ENCODE measurements at regions not wholly inside any gene's neighbourhood (a gene's known extent, or its start where the extent isn't known, plus 50 kb on each side); places are given as distances from the start of the nearest gene placed in this dataset.
"Not testable (repeated sequence)": the region's sequence is repeated elsewhere in the genome, so short reads cannot be mapped to it uniquely, and the experiment has no call there.

DNA sequence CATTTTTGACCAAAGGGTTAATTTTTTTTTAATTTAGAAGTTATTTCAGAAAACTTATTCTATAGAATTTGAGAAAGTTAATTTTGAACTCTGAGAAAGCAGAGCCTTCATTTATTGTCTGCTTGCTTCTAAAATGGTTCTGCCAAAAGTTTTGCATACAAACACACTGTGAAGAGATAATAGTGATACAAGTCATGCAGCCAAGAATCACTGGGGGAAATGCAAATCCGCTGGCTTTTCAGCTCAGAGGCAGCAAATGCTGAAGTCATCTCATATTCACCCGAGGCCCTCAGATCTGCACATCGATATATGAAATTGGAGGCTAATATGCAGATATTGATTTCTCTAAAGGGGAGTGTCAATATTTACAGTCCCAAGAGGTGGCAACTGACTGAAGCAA is 186.2 kb downstream of the KIT start:
- DNase-seq = no peak

- no peak for DNase-seq
Observed at GRCh38 chr4:54843106-54843505, 185.3 kb downstream of the KIT start.

- no peak for DNase-seq
Observed at GRCh38 chr4:54842656-54843055, 184.9 kb downstream of the KIT start.

DNA sequence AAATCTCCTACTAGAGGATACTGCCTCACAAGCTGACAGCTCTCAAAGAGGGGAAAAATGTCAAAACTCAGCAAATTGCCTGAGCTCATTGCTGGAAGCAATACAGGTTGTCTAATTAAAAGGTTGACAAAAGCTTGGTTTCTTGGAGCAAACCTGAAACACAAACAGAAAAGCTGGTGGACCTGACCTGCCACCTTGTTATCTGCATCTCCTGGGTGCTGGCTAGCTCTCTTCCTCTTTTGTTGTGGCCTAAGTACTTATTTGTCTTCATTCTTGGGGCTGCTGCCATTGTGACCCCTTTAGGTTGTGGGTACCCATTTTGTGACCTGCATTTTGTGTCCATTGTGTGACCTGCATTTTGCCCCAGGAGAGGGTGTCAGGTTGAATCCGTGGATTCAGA is 184.5 kb downstream of the KIT start:
- no peak for DNase-seq

DNA sequence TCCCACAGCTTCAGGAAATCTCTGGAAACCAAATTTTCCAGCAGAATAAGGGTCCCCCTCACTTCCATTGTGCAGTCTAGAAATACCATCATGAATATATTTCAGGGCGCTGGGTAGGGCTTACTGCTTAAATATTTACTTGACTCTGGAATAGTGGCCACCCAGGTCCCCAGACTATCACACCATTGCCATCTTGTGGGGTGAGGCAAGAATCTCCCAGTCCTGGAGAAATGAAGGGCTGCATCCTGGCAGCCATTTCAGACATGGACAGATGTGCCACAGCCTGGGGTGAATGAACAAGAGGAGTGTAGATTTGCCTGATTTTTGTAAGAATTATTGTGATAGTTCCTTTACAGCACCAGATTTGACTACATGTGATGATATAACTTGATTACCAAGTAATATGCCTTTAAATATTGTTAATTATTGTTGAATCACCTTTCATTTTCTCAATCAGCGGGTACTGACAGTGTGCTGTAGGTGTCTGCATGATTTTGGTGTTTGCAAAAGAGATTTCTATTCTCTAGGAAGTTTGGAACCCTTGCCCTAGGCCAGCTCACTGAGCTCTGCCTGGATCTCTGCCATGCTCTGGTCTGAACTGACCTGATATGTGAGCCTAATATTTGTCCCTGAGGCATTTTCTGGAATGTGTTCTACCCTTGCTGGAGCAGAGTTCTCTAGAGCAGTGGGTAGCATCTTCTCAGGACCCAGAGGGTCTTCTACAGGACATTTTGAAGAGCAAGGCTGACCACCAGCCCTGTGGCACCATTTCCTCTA is 183.4 kb downstream of the KIT start:
- peak in 2 of 3 donors; percentile 11 to 15 for DNase-seq

- DNase-seq = peak in 1 of 3 donors; percentile 3
Observed at GRCh38 chr4:54840430-54840829, 182.7 kb downstream of the KIT start.

- DNase-seq = no peak
Observed at GRCh38 chr4:54838301-54838700, 180.5 kb downstream of the KIT start.

GRCh38 chr4:54837576-54838140 is 179.9 kb downstream of the KIT start:
- DNase-seq = no peak

DNA sequence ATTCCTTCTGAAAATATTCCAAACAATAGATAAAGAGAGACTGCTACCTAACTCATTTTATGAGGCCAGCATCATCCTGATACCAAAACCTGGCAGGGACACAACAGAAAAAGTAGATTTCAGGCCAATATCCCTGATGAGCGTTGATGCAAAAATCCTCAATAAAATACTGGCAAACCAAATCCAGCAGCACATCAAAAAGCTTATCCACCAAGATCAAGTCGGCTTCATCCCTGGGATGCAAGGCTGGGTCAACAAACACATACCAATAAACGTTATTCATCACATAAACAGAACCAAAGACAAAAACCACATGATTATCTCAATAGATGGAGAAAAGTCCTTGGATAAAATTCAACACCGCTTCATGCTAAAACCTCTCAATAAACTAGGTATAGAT is 170.6 kb downstream of the KIT start:
- not testable (repeated sequence) for DNase-seq

DNA sequence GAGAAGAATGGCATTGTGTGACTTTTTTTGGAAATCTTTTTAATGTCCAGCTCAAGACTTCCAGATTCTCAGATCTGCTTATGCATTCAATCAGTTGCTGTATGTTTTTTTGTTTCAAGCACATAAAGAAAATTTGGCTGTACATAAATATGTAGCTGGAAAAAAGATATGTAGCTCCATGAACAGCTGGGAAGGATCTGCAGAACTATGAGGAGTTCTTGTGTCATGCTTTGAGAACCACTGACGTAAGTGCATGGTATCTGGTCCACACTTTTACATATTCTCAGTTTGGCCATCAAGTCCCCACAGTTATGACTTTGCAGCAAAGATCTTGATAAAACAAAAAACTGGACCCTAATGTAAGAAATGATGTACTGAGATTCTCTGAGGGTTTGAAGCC is 165.9 kb downstream of the KIT start:
- DNase-seq = no peak

GRCh38 chr4:54819034-54819433 is 161.3 kb downstream of the KIT start:
- peak in 1 of 3 donors; percentile 7 for DNase-seq

DNA sequence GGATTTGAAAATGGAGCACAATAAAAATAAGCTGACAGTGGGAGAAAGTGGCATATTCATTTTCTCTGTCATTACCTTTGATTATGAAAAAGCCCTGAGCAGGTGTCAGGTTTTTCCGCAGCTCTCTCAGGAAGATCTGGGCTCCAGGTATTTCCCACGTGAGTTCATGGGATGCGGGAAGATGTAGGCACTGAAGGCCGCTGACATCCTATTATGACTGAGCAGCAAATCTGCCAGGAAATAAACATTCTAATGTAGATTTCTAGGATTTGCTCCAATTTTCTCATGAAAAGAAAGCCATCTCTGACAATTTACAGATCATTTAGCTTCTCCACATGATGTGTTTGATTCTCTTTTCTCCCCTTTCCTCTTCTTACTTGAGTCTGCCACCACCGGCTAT is 160.7 kb downstream of the KIT start:
- no peak for DNase-seq

- DNase-seq = no peak
Observed at GRCh38 chr4:54813674-54814073, 155.9 kb downstream of the KIT start.

DNA sequence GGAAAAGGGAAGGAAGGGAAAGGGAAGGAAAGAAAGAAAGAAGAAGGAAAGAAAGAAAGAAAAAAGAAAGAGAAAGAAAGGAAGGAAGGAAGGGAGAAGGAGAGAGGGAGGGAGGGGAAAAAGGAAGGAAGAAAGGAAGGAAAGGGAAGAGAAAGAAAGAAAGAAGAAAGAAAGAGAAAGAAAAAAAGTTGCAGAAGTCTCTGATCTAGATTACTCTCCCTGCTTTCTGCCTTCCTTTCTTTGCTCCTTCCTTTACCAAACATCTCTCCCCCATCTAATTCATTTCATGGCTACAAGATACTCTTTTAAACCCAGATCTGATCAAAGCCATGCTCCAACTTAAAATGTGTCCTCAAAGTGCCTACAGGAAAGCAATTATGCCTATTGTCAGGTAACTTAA is 148.6 kb downstream of the KIT start:
- no peak for DNase-seq

- no peak for DNase-seq
Observed at GRCh38 chr4:54802336-54802735, 144.6 kb downstream of the KIT start.

DNA sequence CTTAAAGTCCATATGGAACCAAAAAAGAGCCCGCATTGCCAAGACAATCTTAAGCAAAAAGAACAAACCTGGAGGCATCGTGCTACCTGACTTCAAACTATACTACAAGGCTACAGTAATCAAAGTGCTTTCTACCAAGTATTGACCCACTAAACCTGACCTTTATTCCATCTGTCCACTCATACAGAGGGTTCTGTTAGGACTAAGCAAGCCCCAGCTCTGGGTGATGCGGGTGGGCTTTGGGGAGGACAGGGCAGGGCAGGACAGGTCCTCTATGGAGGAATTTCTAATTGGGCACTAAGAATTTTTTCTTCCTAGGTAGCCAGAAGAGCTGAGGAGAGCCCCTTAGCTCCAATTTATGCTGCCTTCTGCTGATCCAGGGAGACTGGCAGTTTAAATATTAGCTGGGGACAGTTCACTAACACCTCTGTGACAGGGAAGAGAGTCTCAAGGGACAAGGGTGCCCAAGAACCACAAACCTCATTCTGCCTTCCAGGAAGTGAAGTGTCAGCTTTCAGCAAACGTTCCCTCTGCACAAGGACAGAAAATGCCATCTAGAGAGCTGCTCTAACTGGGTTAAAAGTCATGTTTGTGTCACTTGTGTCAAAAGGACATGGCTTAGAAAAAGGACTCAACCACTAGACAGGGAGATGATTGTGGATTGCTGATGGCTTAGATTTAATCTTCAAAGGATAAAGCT is 143.2 kb downstream of the KIT start:
- no peak for DNase-seq

DNA sequence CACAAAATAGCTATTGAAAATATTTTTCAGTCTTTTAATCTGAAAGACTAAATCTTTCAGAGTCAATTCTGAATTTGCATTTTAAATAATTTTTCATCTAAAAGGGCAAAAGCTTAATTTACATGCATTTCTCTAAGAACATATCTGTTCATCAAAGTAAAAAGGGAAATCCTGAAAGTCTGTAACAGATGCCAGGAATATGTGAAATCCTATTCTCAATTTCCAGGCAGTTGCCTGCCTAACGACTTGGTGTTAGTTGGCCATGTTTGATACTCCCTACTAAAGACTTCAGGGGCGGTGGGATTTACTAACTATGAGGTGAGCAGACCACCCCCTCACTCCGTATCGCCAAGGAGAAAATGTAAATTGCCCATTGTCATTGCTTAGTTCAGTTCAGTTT is 136.8 kb downstream of the KIT start:
- no peak for DNase-seq

GRCh38 chr4:54793856-54794422 is 136.2 kb downstream of the KIT start:
- DNase-seq = no peak
